Suprapubic skin (tissue), 4 donors: ENCODE measurements at regions not wholly inside any gene's neighbourhood (a gene's known extent, or its start where the extent isn't known, plus 50 kb on each side); places are given as distances from the start of the nearest gene placed in this dataset.

Experiments
- DNase-seq, 2 donors: peaks; one replicate each; pipeline ENCODE4 v3.0.0-alpha.2; 2019; ENCODE audit warnings: low spot score in 2 of 2
- H3K27ac ChIP-seq: fragments of 200-600 bp; sonication (generic); one replicate; pipeline ENCODE4 v1.5.1; 2019
- H3K27me3 ChIP-seq: fragments of 200-600 bp; sonication (generic); one replicate; pipeline ENCODE4 v1.5.1; 2019
- H3K36me3 ChIP-seq: fragments of 200-600 bp; sonication (generic); one replicate; pipeline ENCODE4 v1.5.1; 2019
- H3K4me1 ChIP-seq: fragments of 200-600 bp; sonication (generic); one replicate; pipeline ENCODE4 v1.5.1; 2019
- H3K4me3 ChIP-seq: fragments of 200-600 bp; sonication (generic); one replicate; pipeline ENCODE4 v1.5.1; 2019; ENCODE audit warnings: mild to moderate bottlenecking
- H3K9me3 ChIP-seq: fragments of 200-600 bp; sonication (generic); one replicate; pipeline ENCODE4 v1.5.1; 2019
- EP300 ChIP-seq: sonication (generic); formaldehyde crosslinking; IDR thresholded peaks from one replicate; pipeline ENCODE4 v1.6.1; 2017; ENCODE audit warnings: antibody characterized with exemption
- POLR2A ChIP-seq, 2 donors: fragments of 450-650 bp; IDR thresholded peaks; one replicate each; pipeline ENCODE4 v1.6.1; 2017; ENCODE audit warnings: antibody characterized with exemption in 2 of 2, mild to moderate bottlenecking in 2 of 2, moderate library complexity in 2 of 2
- POLR2AphosphoS5 ChIP-seq, 3 donors: sonication (generic); formaldehyde crosslinking; IDR thresholded peaks; one replicate each; pipeline ENCODE4 v1.6.1; 2017; ENCODE audit warnings: antibody characterized with exemption in 3 of 3
- WGBS: methylation state at CpG from one replicate; pipeline ENCODE4 v1.1.5; 2018; 5-methylcytosine and 5-hydroxymethylcytosine counted together
- TF ChIP-seq, protein P1 (sequence below), 2 donors: fragments of 200-600 bp in 1 of 2; fragments of 450-650 bp in 1 of 2; sonication (generic) in 1 of 2; IDR thresholded peaks; one replicate each; pipeline ENCODE4 v1.5.1; 2016 to 2019; ENCODE audit warnings: antibody characterized with exemption in 2 of 2, mild to moderate bottlenecking in 1 of 2, moderate library complexity in 1 of 2

DNA sequence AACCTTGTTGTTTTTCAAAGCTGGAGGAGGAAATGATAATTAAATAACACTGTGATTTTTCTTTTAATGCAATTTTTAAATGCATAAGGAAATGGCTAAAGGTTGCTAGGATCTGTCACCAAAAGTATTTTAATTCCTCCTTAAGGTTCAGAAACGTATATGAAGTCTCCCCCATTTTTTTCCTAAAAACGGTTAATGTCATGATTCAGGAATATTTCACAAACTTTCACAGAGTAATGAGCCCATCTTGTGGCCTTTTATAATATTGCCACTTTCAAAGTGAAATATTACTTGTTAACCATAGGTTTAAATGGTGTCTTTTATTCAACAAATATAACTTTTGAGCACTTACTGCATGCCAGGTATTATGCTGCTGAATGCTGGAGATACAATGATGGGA is 99.5 kb upstream of the USP38 start:
- H3K27me3 ChIP-seq = no peaks in the 10 kb centered on the region
- no peak overlapping the region for H3K27ac ChIP-seq
- 17% methylated on average over 2 of the region's 2 CpGs for WGBS
- H3K9me3 ChIP-seq = no peaks in the 10 kb centered on the region
- no peak for DNase-seq
- TF ChIP-seq, protein P1, sequence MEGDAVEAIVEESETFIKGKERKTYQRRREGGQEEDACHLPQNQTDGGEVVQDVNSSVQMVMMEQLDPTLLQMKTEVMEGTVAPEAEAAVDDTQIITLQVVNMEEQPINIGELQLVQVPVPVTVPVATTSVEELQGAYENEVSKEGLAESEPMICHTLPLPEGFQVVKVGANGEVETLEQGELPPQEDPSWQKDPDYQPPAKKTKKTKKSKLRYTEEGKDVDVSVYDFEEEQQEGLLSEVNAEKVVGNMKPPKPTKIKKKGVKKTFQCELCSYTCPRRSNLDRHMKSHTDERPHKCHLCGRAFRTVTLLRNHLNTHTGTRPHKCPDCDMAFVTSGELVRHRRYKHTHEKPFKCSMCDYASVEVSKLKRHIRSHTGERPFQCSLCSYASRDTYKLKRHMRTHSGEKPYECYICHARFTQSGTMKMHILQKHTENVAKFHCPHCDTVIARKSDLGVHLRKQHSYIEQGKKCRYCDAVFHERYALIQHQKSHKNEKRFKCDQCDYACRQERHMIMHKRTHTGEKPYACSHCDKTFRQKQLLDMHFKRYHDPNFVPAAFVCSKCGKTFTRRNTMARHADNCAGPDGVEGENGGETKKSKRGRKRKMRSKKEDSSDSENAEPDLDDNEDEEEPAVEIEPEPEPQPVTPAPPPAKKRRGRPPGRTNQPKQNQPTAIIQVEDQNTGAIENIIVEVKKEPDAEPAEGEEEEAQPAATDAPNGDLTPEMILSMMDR (IDR thresholded peaks at IDR 0.05) = no peak
- TF ChIP-seq POLR2A (IDR thresholded peaks at IDR 0.05) = no peak
- TF ChIP-seq POLR2AphosphoS5 (IDR thresholded peaks at IDR 0.05) = no peak
- TF ChIP-seq EP300 = no peak
- H3K4me1 ChIP-seq = peaks cover 11% of the 10 kb centered on the region
- H3K4me3 ChIP-seq = no peak overlapping the region
- H3K36me3 ChIP-seq = no peaks in the 10 kb centered on the region

DNA sequence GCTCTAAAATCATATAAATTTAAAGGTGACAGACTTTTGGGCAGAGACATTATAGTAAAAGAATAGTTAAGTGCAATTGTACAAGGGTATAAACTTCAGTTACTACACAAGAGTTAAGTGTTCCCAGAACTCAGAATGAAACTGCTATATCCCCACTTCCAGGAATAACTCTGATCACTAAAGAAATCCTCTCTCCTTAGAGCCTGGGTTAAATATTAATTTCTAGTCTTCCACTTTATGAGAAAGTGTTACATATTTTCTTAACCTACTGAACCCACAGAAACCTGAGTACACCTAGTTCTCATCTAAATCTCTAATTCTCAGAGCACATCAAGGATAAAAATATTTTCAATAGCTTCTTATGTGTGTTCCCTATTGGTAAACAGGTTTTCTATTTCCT is 99.1 kb upstream of the USP38 start:
- TF ChIP-seq EP300 (no peak), POLR2A (IDR thresholded peaks at IDR 0.05) (no peak), POLR2AphosphoS5 (IDR thresholded peaks at IDR 0.05) (no peak)
- TF ChIP-seq, protein P1 (IDR thresholded peaks at IDR 0.05) = no peak
- H3K27ac ChIP-seq = no peak overlapping the region
- no peaks in the 10 kb centered on the region for H3K27me3 ChIP-seq
- no peaks in the 10 kb centered on the region for H3K9me3 ChIP-seq
- H3K4me1 ChIP-seq = peaks cover 11% of the 10 kb centered on the region
- no peak for DNase-seq
- no peaks in the 10 kb centered on the region for H3K36me3 ChIP-seq
- H3K4me3 ChIP-seq = no peak overlapping the region

DNA sequence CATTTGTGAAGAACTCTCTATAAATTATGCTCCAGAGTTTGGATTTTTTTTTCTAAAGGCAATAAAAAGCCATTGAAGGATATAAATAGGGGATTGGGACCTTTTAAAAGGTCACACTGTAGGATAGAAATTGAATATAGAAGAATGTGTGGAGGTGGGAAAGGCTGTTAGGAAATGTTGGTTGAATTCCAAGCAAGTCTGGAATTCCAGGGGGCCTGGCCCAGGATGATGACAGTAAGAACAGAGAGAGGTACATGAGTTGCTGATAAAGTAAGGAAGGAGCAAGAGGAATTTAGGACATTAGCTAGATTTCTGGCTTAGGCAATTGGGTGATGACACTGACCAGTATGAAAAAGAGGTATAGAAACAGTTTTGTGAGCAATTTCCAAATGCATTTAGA is 95.4 kb upstream of the USP38 start:
- TF ChIP-seq EP300 = no peak
- TF ChIP-seq, protein P1 (IDR thresholded peaks at IDR 0.05) = no peak
- TF ChIP-seq POLR2A (IDR thresholded peaks at IDR 0.05) = no peak
- TF ChIP-seq POLR2AphosphoS5 (IDR thresholded peaks at IDR 0.05) = no peak
- H3K9me3 ChIP-seq = no peaks in the 10 kb centered on the region
- H3K4me3 ChIP-seq = no peak overlapping the region
- H3K27me3 ChIP-seq = no peaks in the 10 kb centered on the region
- DNase-seq = no peak
- H3K27ac ChIP-seq = no peak overlapping the region
- no peaks in the 10 kb centered on the region for H3K36me3 ChIP-seq
- H3K4me1 ChIP-seq = peaks cover 4% of the 10 kb centered on the region

DNA sequence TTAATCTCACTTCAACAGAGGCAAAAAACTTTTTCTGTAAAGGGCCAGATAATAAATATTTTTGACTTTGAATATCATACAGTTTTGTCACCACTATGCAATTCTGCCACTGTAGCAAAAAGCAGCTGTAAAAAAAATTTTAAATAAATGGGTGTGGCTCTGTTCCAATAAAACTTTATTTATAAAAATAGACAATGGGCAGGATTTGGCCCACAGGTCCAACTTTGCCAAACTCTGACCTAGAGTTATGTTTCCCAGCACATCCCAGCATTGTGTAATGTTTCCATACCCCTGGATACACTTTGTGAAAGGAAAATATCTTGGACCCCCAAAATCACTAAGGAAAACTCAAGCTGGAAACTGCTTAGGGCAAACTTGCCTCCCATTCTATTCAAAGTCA is 94.9 kb upstream of the USP38 start:
- TF ChIP-seq EP300 (no peak), POLR2AphosphoS5 (IDR thresholded peaks at IDR 0.05) (no peak), POLR2A (IDR thresholded peaks at IDR 0.05) (no peak)
- TF ChIP-seq, protein P1 (IDR thresholded peaks at IDR 0.05) = no peak
- no peaks in the 10 kb centered on the region for H3K36me3 ChIP-seq
- H3K4me3 ChIP-seq = no peak overlapping the region
- DNase-seq = no peak
- H3K9me3 ChIP-seq = no peaks in the 10 kb centered on the region
- H3K27ac ChIP-seq = no peak overlapping the region
- H3K4me1 ChIP-seq = no peaks in the 10 kb centered on the region
- H3K27me3 ChIP-seq = no peaks in the 10 kb centered on the region

DNA sequence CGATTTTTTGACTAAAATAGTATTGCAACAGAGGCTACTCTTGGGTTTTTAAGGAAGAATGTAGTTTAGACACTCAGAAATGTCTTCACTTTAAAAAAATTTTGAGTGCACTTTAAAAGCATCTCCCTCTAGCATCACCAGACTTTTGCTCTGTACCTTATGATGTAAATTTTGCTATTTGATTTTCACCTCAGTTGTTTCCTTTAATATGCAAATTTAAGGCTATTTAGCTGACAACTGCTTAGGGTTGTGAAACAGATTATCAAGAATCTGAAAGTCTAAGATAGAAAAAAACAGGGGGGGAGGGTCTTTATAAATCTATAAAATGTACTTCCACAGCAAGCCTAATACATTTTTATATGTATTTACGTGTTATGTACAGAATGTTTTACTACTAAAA is 92.9 kb upstream of the USP38 start:
- Histone ChIP-seq H3K27me3 (no peaks in the 10 kb centered on the region), H3K4me1 (no peaks in the 10 kb centered on the region), H3K27ac (no peak overlapping the region), H3K36me3 (no peaks in the 10 kb centered on the region), H3K9me3 (no peaks in the 10 kb centered on the region), H3K4me3 (no peak overlapping the region)
- TF ChIP-seq, protein P1 (IDR thresholded peaks at IDR 0.05) = no peak
- no peak for TF ChIP-seq POLR2A (IDR thresholded peaks at IDR 0.05)
- no peak for TF ChIP-seq EP300
- no peak for TF ChIP-seq POLR2AphosphoS5 (IDR thresholded peaks at IDR 0.05)
- no peak for DNase-seq
- WGBS = 80% methylated on average over 2 of the region's 2 CpGs
